ENCODE measurements at regions not wholly inside any gene's neighbourhood (a gene's known extent, or its start where the extent isn't known, plus 50 kb on each side); places are given as distances from the start of the nearest gene placed in this dataset.
A peak's percentile ranks its signal among the peaks of the same experiment; 100 is the strongest.

GRCh38 chr2:193776988-193777387 is 1582.3 kb upstream of the TMEFF2 start:
- no peak for DNase-seq (ENCODE audit: low read depth in 2 of 2)

- DNase-seq (ENCODE audit: low read depth in 2 of 2), result no peak
These were observed 1579.4 kb upstream of the TMEFF2 start for GRCh38 chr2:193774166-193774565.

- no peak for DNase-seq (ENCODE audit: low read depth in 2 of 2)
These were observed 1556.6 kb upstream of the TMEFF2 start for GRCh38 chr2:193751299-193751698.

GRCh38 chr2:193749485-193749884 is 1554.8 kb upstream of the TMEFF2 start:
- no peak for DNase-seq (ENCODE audit: low read depth in 2 of 2)

GRCh38 chr2:193743089-193743488 is 1548.4 kb upstream of the TMEFF2 start:
- DNase-seq (ENCODE audit: low read depth in 2 of 2), result no peak

- DNase-seq (ENCODE audit: low read depth in 2 of 2), result no peak
These were observed 1544.2 kb upstream of the TMEFF2 start for GRCh38 chr2:193738892-193739291.

GRCh38 chr2:193712912-193713311 is 1518.2 kb upstream of the TMEFF2 start:
- DNase-seq (ENCODE audit: low read depth in 2 of 2), result no peak

- no peak for DNase-seq (ENCODE audit: low read depth in 2 of 2)
These were observed 1508.7 kb upstream of the TMEFF2 start for GRCh38 chr2:193703411-193703810.

- no peak for DNase-seq (ENCODE audit: low read depth in 2 of 2)
These were observed 1506.8 kb upstream of the TMEFF2 start for GRCh38 chr2:193701484-193701883.

- peak; percentile 0 to 5 for DNase-seq (ENCODE audit: low read depth in 2 of 2)
These were observed 1500.6 kb upstream of the TMEFF2 start for GRCh38 chr2:193695367-193695766.

- no peak for DNase-seq (ENCODE audit: low read depth in 2 of 2)
These were observed 1499.0 kb upstream of the TMEFF2 start for GRCh38 chr2:193693758-193694157.

GRCh38 chr2:193690572-193690971 is 1495.8 kb upstream of the TMEFF2 start:
- no peak for DNase-seq (ENCODE audit: low read depth in 2 of 2)

GRCh38 chr2:193687195-193687594 is 1492.5 kb upstream of the TMEFF2 start:
- no peak for DNase-seq (ENCODE audit: low read depth in 2 of 2)

- DNase-seq (ENCODE audit: low read depth in 2 of 2), result no peak
These were observed 1485.1 kb upstream of the TMEFF2 start for GRCh38 chr2:193679847-193680246.

GRCh38 chr2:193670478-193670877 is 1475.7 kb upstream of the TMEFF2 start:
- no peak for DNase-seq (ENCODE audit: low read depth in 2 of 2)

GRCh38 chr2:193668557-193669323 is 1474.0 kb upstream of the TMEFF2 start:
- DNase-seq (ENCODE audit: low read depth in 2 of 2), result no peak

GRCh38 chr2:193627927-193628272 is 1433.2 kb upstream of the TMEFF2 start:
- DNase-seq (ENCODE audit: low read depth in 2 of 2), result no peak

GRCh38 chr2:193627187-193627926 is 1432.6 kb upstream of the TMEFF2 start:
- no peak for DNase-seq (ENCODE audit: low read depth in 2 of 2)

- no peak for DNase-seq (ENCODE audit: low read depth in 2 of 2)
These were observed 1413.7 kb upstream of the TMEFF2 start for GRCh38 chr2:193608451-193608850.

- DNase-seq (ENCODE audit: low read depth in 2 of 2), result no peak
These were observed 1396.1 kb upstream of the TMEFF2 start for GRCh38 chr2:193590831-193591230.

GRCh38 chr2:193584522-193584938 is 1389.8 kb upstream of the TMEFF2 start:
- peak; percentile 1 to 3 for DNase-seq (ENCODE audit: low read depth in 2 of 2)

GRCh38 chr2:193583638-193584400 is 1389.1 kb upstream of the TMEFF2 start:
- DNase-seq (ENCODE audit: low read depth in 2 of 2), result no peak

GRCh38 chr2:193581807-193582206 is 1387.1 kb upstream of the TMEFF2 start:
- no peak for DNase-seq (ENCODE audit: low read depth in 2 of 2)

Measured in fibroblast of skin of left biceps (primary cell).